GM21529 (cell line): ENCODE measurements at regions not wholly inside any gene's neighbourhood (a gene's known extent, or its start where the extent isn't known, plus 50 kb on each side); places are given as distances from the start of the nearest gene placed in this dataset.
"Not testable (repeated sequence)": the region's sequence is repeated elsewhere in the genome, so short reads cannot be mapped to it uniquely, and the experiment has no call there.

Source experiments
- ATAC-seq: cut with Tn5 transposase; IDR thresholded peaks from one replicate; pipeline ENCODE4 v1.9.1; 2021; ENCODE audit not compliant: unreplicated experiment

- not testable (repeated sequence) for ATAC-seq
These were observed 178.0 kb upstream of the ROPN1B start for GRCh38 chr3:125791021-125791420.

GRCh38 chr3:125810010-125810409 lies 159.0 kb upstream of the ROPN1B start:
- ATAC-seq: not testable (repeated sequence)

GRCh38 chr3:125822175-125822574 lies 146.8 kb upstream of the ROPN1B start:
- ATAC-seq: not testable (repeated sequence)

GRCh38 chr3:125831005-125831750 lies 137.8 kb upstream of the ROPN1B start:
- not testable (repeated sequence) for ATAC-seq

- not testable (repeated sequence) for ATAC-seq
These were observed 133.4 kb upstream of the ROPN1B start for GRCh38 chr3:125835562-125835961.

GRCh38 chr3:125836011-125836551 lies 132.9 kb upstream of the ROPN1B start:
- ATAC-seq: not testable (repeated sequence)

GRCh38 chr3:125836786-125837185 lies 132.2 kb upstream of the ROPN1B start:
- not testable (repeated sequence) for ATAC-seq

- not testable (repeated sequence) for ATAC-seq
These were observed 130.1 kb upstream of the ROPN1B start for GRCh38 chr3:125838857-125839256.

- ATAC-seq: not testable (repeated sequence)
These were observed 128.5 kb upstream of the ROPN1B start for GRCh38 chr3:125840465-125840864.

GRCh38 chr3:125847966-125848365 lies 121.0 kb upstream of the ROPN1B start:
- ATAC-seq: not testable (repeated sequence)

- ATAC-seq: not testable (repeated sequence)
These were observed 114.0 kb upstream of the ROPN1B start for GRCh38 chr3:125855006-125855405.

GRCh38 chr3:125860547-125860946 lies 108.4 kb upstream of the ROPN1B start:
- not testable (repeated sequence) for ATAC-seq

- ATAC-seq: not testable (repeated sequence)
These were observed 106.1 kb upstream of the ROPN1B start for GRCh38 chr3:125862841-125863254.

GRCh38 chr3:125864532-125864931 lies 104.4 kb upstream of the ROPN1B start:
- ATAC-seq: not testable (repeated sequence)

- ATAC-seq: not testable (repeated sequence)
These were observed 83.0 kb upstream of the ROPN1B start for GRCh38 chr3:125886006-125886405.

GRCh38 chr3:125899181-125899580 lies 69.8 kb upstream of the ROPN1B start:
- not testable (repeated sequence) for ATAC-seq

- ATAC-seq: not testable (repeated sequence)
These were observed 67.5 kb upstream of the ROPN1B start for GRCh38 chr3:125901473-125901872.

- ATAC-seq: not testable (repeated sequence)
These were observed 65.1 kb upstream of the ROPN1B start for GRCh38 chr3:125903780-125904455.

- ATAC-seq: not testable (repeated sequence)
These were observed 61.7 kb upstream of the ROPN1B start for GRCh38 chr3:125907279-125907678.

- ATAC-seq: not testable (repeated sequence)
These were observed 58.1 kb upstream of the ROPN1B start for GRCh38 chr3:125910851-125911250.

GRCh38 chr3:125914608-125915436 lies 54.2 kb upstream of the ROPN1B start:
- ATAC-seq: not testable (repeated sequence)
